Right lobe of liver (tissue), 4 donors: ENCODE measurements at regions not wholly inside any gene's neighbourhood (a gene's known extent, or its start where the extent isn't known, plus 50 kb on each side); places are given as distances from the start of the nearest gene placed in this dataset.

Experiments used
- CTCF ChIP-seq, 4 donors: fragments of 200-600 bp in 3 of 4; fragments of 450-650 bp in 1 of 4; IDR thresholded peaks; one replicate each; pipeline versions ENCODE4 v1.5.1 to v1.8.0; 2016 to 2022; ENCODE audit warnings: antibody characterized with exemption in 4 of 4, mild to moderate bottlenecking in 2 of 4
- POLR2A ChIP-seq: fragments of 450-650 bp; IDR thresholded peaks from one replicate; pipeline ENCODE4 v1.6.1; 2017; ENCODE audit warnings: antibody characterized with exemption, mild to moderate bottlenecking
- donor health status: DM: no; HTN: no; CAD: no.
- donor health status: DM: no; HTN: no; CAD: no.
- donor health status: DM: no; HTN: yes; CAD: no.

- TF ChIP-seq CTCF (IDR thresholded peaks at IDR 0.05) (no peak), POLR2A (no peak)
Observed at GRCh38 chr14:18660585-18660922, 59.6 kb downstream of the OR11H12 start.
